Ovary (tissue), 7 donors: ENCODE measurements at regions not wholly inside any gene's neighbourhood (a gene's known extent, or its start where the extent isn't known, plus 50 kb on each side); places are given as distances from the start of the nearest gene placed in this dataset.

Source experiments
- DNase-seq, 5 donors: peaks; one replicate each; pipeline ENCODE4 v3.0.0-alpha.2; 2019 to 2020
- H3K27ac ChIP-seq, 2 donors: fragments of 200-600 bp; one replicate each; pipeline versions ENCODE4 v1.5.1 to v1.8.0; 2019 to 2022
- H3K27me3 ChIP-seq: fragments of 200-600 bp; one replicate; pipeline ENCODE4 v1.8.0; 2022
- H3K36me3 ChIP-seq: fragments of 200-600 bp; sonication (generic); one replicate; pipeline ENCODE4 v1.5.1; 2019
- H3K4me1 ChIP-seq: one replicate; pipeline ENCODE4 v1.8.1; 2013; ENCODE audit warnings: mild to moderate bottlenecking, moderate library complexity; ENCODE audit not compliant: insufficient read depth
- H3K4me3 ChIP-seq: fragments of 200-600 bp; sonication (generic); one replicate; pipeline ENCODE4 v1.5.1; 2017
- H3K9me3 ChIP-seq, 2 donors: fragments of 200-600 bp in 1 of 2; sonication (generic) in 1 of 2; one replicate each; pipeline versions ENCODE4 v1.5.1 to v1.8.1; 2013 to 2019; ENCODE audit warnings: mild to moderate bottlenecking in 1 of 2, moderate library complexity in 1 of 2
- CTCF ChIP-seq, 3 donors: fragments of 450-650 bp in 2 of 3; fragments of 200-600 bp in 1 of 3; IDR thresholded peaks; one replicate each; pipeline versions ENCODE4 v1.5.1 to v1.8.0; 2016 to 2022; ENCODE audit warnings: antibody characterized with exemption in 3 of 3, mild to moderate bottlenecking in 1 of 3
- EP300 ChIP-seq: sonication (generic); formaldehyde crosslinking; IDR thresholded peaks from one replicate; pipeline ENCODE4 v1.6.1; 2017; ENCODE audit warnings: antibody characterized with exemption
- POLR2A ChIP-seq: fragments of 450-650 bp; IDR thresholded peaks from one replicate; pipeline ENCODE4 v1.6.1; 2017; ENCODE audit warnings: antibody characterized with exemption, mild to moderate bottlenecking, moderate library complexity
- WGBS, 3 donors: extraction: QIAGEN DNeasy Blood & Tissue Kit in 1 of 3; methylation state at CpG; one replicate each; pipeline versions ENCODE4 v1.1.5 to v1.1.7; 2013 to 2017; 5-methylcytosine and 5-hydroxymethylcytosine counted together
- intact Hi-C, 4 donors: fragments of 100-400 bp; cut with DNase I; formaldehyde crosslinking; loops; one replicate each; pipeline versions ENCODE4 v1.11.0 to v1.15.1; 2022 to 2023
- donor health status: DM: no; HTN: no; CAD: no; lungs with moderate emphysema.
- donor health status: DM: no; HTN: no; CAD: no.
- donor health status: Bipolar disorder and iron deficiency.
- donor health status: DM: no; HTN: no; CAD: no.
- donor health status: DM: yes; HTN: yes; CAD: no.

GRCh38 chr16:66300037-66300436, 66.5 kb upstream of the CDH5 start:
- H3K4me3 ChIP-seq: no peak overlapping the region
- H3K9me3 ChIP-seq: no peaks in the 10 kb centered on the region
- DNase-seq: no peak
- no peak for TF ChIP-seq EP300
- no peak for TF ChIP-seq POLR2A
- no peak for TF ChIP-seq CTCF (IDR thresholded peaks at IDR 0.05)
- intact Hi-C loops: no loop called here
- H3K36me3 ChIP-seq: no peaks in the 10 kb centered on the region
- 96 to 100% (median 97%) methylated on average over 3 of the region's 3 CpGs for WGBS, 3 donors
- no peaks in the 10 kb centered on the region for H3K27me3 ChIP-seq
- no peak overlapping the region for H3K27ac ChIP-seq
- no peaks in the 10 kb centered on the region for H3K4me1 ChIP-seq

- Histone ChIP-seq H3K4me1 (no peaks in the 10 kb centered on the region), H3K27ac (no peak overlapping the region), H3K36me3 (no peaks in the 10 kb centered on the region), H3K27me3 (no peaks in the 10 kb centered on the region), H3K4me3 (no peak overlapping the region), H3K9me3 (no peaks in the 10 kb centered on the region)
- intact Hi-C loops: no loop called here
- TF ChIP-seq POLR2A: no peak
- no peak for TF ChIP-seq CTCF (IDR thresholded peaks at IDR 0.05)
- TF ChIP-seq EP300: no peak
- DNase-seq: no peak
- WGBS, 3 donors: 72 to 83% (median 81%) methylated on average over 1 of the region's 1 CpG
Observed at GRCh38 chr16:66299349-66299748, 67.1 kb upstream of the CDH5 start.

- H3K4me3 ChIP-seq: no peak overlapping the region
- intact Hi-C loops: no loop called here
- no peaks in the 10 kb centered on the region for H3K4me1 ChIP-seq
- no peak overlapping the region for H3K27ac ChIP-seq
- WGBS, 3 donors: 96 to 99% (median 99%) methylated on average over 2 of the region's 2 CpGs
- TF ChIP-seq EP300 (no peak), CTCF (IDR thresholded peaks at IDR 0.05) (no peak), POLR2A (no peak)
- DNase-seq: no peak
- no peaks in the 10 kb centered on the region for H3K36me3 ChIP-seq
- H3K27me3 ChIP-seq: no peaks in the 10 kb centered on the region
- H3K9me3 ChIP-seq: no peaks in the 10 kb centered on the region
Observed at GRCh38 chr16:66298571-66299120, 67.8 kb upstream of the CDH5 start.

GRCh38 chr16:66298006-66298405, 68.5 kb upstream of the CDH5 start:
- WGBS, 3 donors: 79 to 83% (median 83%) methylated on average over 2 of the region's 2 CpGs
- DNase-seq: no peak
- intact Hi-C loops: no loop called here

More at GRCh38 chr16:66298006-66298405, 68.5 kb upstream of the CDH5 start:
- TF ChIP-seq CTCF (IDR thresholded peaks at IDR 0.05) (no peak), POLR2A (no peak), EP300 (no peak)
- no peaks in the 10 kb centered on the region for H3K4me1 ChIP-seq
- no peaks in the 10 kb centered on the region for H3K36me3 ChIP-seq
- H3K9me3 ChIP-seq: no peaks in the 10 kb centered on the region
- H3K27me3 ChIP-seq: no peaks in the 10 kb centered on the region
- no peak overlapping the region for H3K4me3 ChIP-seq
- H3K27ac ChIP-seq: no peak overlapping the region
